A549 (cell line): ENCODE measurements at regions not wholly inside any gene's neighbourhood (a gene's known extent, or its start where the extent isn't known, plus 50 kb on each side); places are given as distances from the start of the nearest gene placed in this dataset.

ENCODE experiments used
- MAX ChIP-seq: IDR thresholded peaks from 2 replicates; pipeline ENCODE4 v1.6.1; 2012
- POLR2A ChIP-seq: IDR thresholded peaks from 2 replicates; pipeline ENCODE4 v1.6.1; 2012; ENCODE audit warnings: mild to moderate bottlenecking, low read length
- RFX5 ChIP-seq: fragments of 450-650 bp; IDR thresholded peaks from 2 replicates; pipeline ENCODE4 v1.7.1; 2014; ENCODE audit warnings: antibody characterized with exemption, mild to moderate bottlenecking, moderate library complexity
- SMC3 ChIP-seq: fragments of >200 bp; sonication (Bioruptor Twin); formaldehyde crosslinking; IDR thresholded peaks from 3 replicates; pipeline ENCODE4 v1.6.1; 2018; ENCODE audit warnings: inconsistent platforms

GRCh38 chr6:50270415-50270814 lies 220.7 kb upstream of the DEFB112 start:
- TF ChIP-seq SMC3 = no peak
- no peak for TF ChIP-seq MAX
- TF ChIP-seq RFX5 = no peak
- no peak for TF ChIP-seq POLR2A
